M059J (cell line): ENCODE measurements at regions not wholly inside any gene's neighbourhood (a gene's known extent, or its start where the extent isn't known, plus 50 kb on each side); places are given as distances from the start of the nearest gene placed in this dataset.
"Not testable (repeated sequence)": the region's sequence is repeated elsewhere in the genome, so short reads cannot be mapped to it uniquely, and the experiment has no call there.

Experiments
- DNase-seq: peaks from one replicate; pipeline ENCODE4 v3.0.0-alpha.2; 2012; ENCODE audit warnings: low read depth

- DNase-seq, result peak; percentile 17
These were observed 63.0 kb downstream of the CYP4A11 start for GRCh38 chr1:46878173-46878782.

- not testable (repeated sequence) for DNase-seq
These were observed 65.2 kb downstream of the CYP4A11 start for GRCh38 chr1:46876093-46876492.
